ENCODE measurements at regions not wholly inside any gene's neighbourhood (a gene's known extent, or its start where the extent isn't known, plus 50 kb on each side); places are given as distances from the start of the nearest gene placed in this dataset.

DNA sequence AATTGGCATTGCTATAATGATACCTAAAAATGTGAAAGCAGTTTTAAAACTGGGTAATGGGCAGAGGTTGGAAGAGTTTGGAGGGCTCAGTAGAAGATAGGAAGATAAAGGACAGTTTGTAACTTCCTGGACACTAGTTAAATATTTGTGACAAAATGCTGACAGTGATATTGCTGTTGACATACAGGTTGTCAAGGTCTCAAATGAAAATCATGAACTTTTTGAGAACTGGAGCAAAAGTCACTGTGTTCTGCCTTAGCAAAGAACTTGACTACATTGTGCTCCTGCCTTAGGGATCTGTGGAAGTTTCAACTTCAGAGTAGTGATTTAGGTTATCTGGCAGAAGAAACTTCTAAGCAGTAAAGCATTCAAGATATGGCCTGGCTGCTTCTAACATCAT is 113.7 kb upstream of the CD96 start:
- Histone ChIP-seq H3K9me2 (no peaks in the 10 kb centered on the region), H3K4me1 (ENCODE audit: control insufficient read depth in 1 of 2, insufficient read depth in 2 of 2, low read depth in 1 of 2, low read length in 1 of 2) (no peaks in the 10 kb centered on the region)

More for the DNA sequence above, 113.7 kb upstream of the CD96 start:
- no peaks in the 10 kb centered on the region for H4K20me1 ChIP-seq (ENCODE audit: insufficient read depth)
- no peaks in the 10 kb centered on the region for H3K9me3 ChIP-seq
- no peaks in the 10 kb centered on the region for H3K79me2 ChIP-seq (ENCODE audit: insufficient read depth)
- ChIA-PET POLR2A (no interaction called here), CTCF (no interaction called here)
- no peak overlapping the region for H3K4me3 ChIP-seq (ENCODE audit: low read depth in 2 of 2, low read length in 1 of 2)
- TF ChIP-seq TAF1 (IDR thresholded peaks at IDR 0.05; ENCODE audit: borderline replicate concordance, low read depth, low read length) = no peak
- no peak for TF ChIP-seq SMC3 (IDR thresholded peaks at IDR 0.05; ENCODE audit: low read depth, low read length)
- TF ChIP-seq RCOR1 (IDR thresholded peaks at IDR 0.05; ENCODE audit: low read length) = no peak
- no peak for TF ChIP-seq IRF3 (IDR thresholded peaks at IDR 0.05; ENCODE audit: low read depth, low read length)
- TF ChIP-seq ZBTB33 (IDR thresholded peaks at IDR 0.05; ENCODE audit: borderline replicate concordance, low read depth) = no peak
- TF ChIP-seq GABPA (IDR thresholded peaks at IDR 0.05; ENCODE audit: low read depth) = no peak
- no peak for TF ChIP-seq MAX (IDR thresholded peaks at IDR 0.05; ENCODE audit: low read depth)
- no peak for TF ChIP-seq PBX3 (IDR thresholded peaks at IDR 0.05)
- no peak for TF ChIP-seq RAD21 (IDR thresholded peaks at IDR 0.05; ENCODE audit: low read length)
- TF ChIP-seq RXRA (IDR thresholded peaks at IDR 0.05; ENCODE audit: borderline replicate concordance, low read depth) = no peak
- TF ChIP-seq CHD2 (IDR thresholded peaks at IDR 0.05; ENCODE audit: low read length, partially characterized antibody) = no peak
- TF ChIP-seq EZH2phosphoT487 (IDR thresholded peaks at IDR 0.05; ENCODE audit: borderline replicate concordance, low read depth) = no peak
- TF ChIP-seq TCF12 (IDR thresholded peaks at IDR 0.05) = no peak
- TF ChIP-seq YY1 (IDR thresholded peaks at IDR 0.05; ENCODE audit: low read depth) = no peak
- no peak for TF ChIP-seq RFX5 (IDR thresholded peaks at IDR 0.05; ENCODE audit: low read length)
- no peak overlapping the region for H3K27ac ChIP-seq (ENCODE audit: low read depth in 2 of 2, low read length in 1 of 2)
- no peaks in the 10 kb centered on the region for H3K36me3 ChIP-seq (replicated peaks in 1 of 2; ENCODE audit: control insufficient read depth in 1 of 2, insufficient read depth in 2 of 2, low read length in 1 of 2)
- no peaks in the 10 kb centered on the region for H3F3A ChIP-seq (replicated peaks; ENCODE audit: insufficient read depth)
- no peak for DNase-seq
- no peaks in the 10 kb centered on the region for H3K27me3 ChIP-seq (ENCODE audit: insufficient read depth)
- no peak overlapping the region for H3K4me2 ChIP-seq
- H3K9ac ChIP-seq = no peak overlapping the region
- H2AFZ ChIP-seq (ENCODE audit: low read depth) = no peak overlapping the region
